Activated CD8-positive, alpha-beta T cell treated with anti-CD3 and anti-CD28 coated beads for 36 hours (primary cell): ENCODE measurements at regions not wholly inside any gene's neighbourhood (a gene's known extent, or its start where the extent isn't known, plus 50 kb on each side); places are given as distances from the start of the nearest gene placed in this dataset.

Source experiments
- ATAC-seq: fragments of 200-7000 bp; cut with Tn5 transposase; one replicate; pipeline ENCODE4 v1.10.0; 2021; ENCODE audit warnings: mild to moderate bottlenecking, moderate library complexity
- CTCF ChIA-PET: fragments of 350-600 bp; sonication (Branson Sonifier 250); formaldehyde crosslinking; loops from one replicate; lab custom pipeline; 2021; ENCODE audit warnings: antibody characterized with exemption; lab: Charles Lee
- POLR2A ChIA-PET: fragments of 350-600 bp; sonication (Branson Sonifier 250); formaldehyde crosslinking; loops from one replicate; lab custom pipeline; 2021; ENCODE audit warnings: antibody characterized with exemption; lab: Charles Lee
- DNase-seq: peaks from one replicate; pipeline ENCODE4 v3.0.0-alpha.2; 2020
- H3K27ac Mint-ChIP-seq: one replicate; pipeline ENCODE4 v1.8.0; 2021; ENCODE audit warnings: mild to moderate bottlenecking, mixed read lengths
- H3K27me3 Mint-ChIP-seq: one replicate; pipeline ENCODE4 v1.8.0; 2021; ENCODE audit warnings: mixed read lengths
- H3K36me3 Mint-ChIP-seq: one replicate; pipeline ENCODE4 v1.8.0; 2021; ENCODE audit warnings: low read depth, mixed read lengths
- H3K4me1 Mint-ChIP-seq: one replicate; pipeline ENCODE4 v1.8.0; 2021; ENCODE audit warnings: low read depth, mixed read lengths
- H3K4me3 Mint-ChIP-seq: one replicate; pipeline ENCODE4 v1.8.0; 2021; ENCODE audit warnings: mild to moderate bottlenecking, moderate library complexity, mixed read lengths
- H3K9me3 Mint-ChIP-seq: one replicate; pipeline ENCODE4 v1.8.0; 2021; ENCODE audit warnings: mixed read lengths
- intact Hi-C: fragments of 100-400 bp; cut with micrococcal nuclease; formaldehyde crosslinking; loops from one replicate; pipeline ENCODE4 v1.10.0; 2022
- TF ChIP-seq, protein P1 (sequence below): fragments of 200-600 bp; IDR thresholded peaks from one replicate; pipeline ENCODE4 v1.8.0; 2022; ENCODE audit warnings: antibody characterized with exemption, mild to moderate bottlenecking

GRCh38 chr2:106960683-106961161 is 74.8 kb upstream of the ST6GAL2 start:
- POLR2A ChIA-PET = no interaction called here
- TF ChIP-seq, protein P1, sequence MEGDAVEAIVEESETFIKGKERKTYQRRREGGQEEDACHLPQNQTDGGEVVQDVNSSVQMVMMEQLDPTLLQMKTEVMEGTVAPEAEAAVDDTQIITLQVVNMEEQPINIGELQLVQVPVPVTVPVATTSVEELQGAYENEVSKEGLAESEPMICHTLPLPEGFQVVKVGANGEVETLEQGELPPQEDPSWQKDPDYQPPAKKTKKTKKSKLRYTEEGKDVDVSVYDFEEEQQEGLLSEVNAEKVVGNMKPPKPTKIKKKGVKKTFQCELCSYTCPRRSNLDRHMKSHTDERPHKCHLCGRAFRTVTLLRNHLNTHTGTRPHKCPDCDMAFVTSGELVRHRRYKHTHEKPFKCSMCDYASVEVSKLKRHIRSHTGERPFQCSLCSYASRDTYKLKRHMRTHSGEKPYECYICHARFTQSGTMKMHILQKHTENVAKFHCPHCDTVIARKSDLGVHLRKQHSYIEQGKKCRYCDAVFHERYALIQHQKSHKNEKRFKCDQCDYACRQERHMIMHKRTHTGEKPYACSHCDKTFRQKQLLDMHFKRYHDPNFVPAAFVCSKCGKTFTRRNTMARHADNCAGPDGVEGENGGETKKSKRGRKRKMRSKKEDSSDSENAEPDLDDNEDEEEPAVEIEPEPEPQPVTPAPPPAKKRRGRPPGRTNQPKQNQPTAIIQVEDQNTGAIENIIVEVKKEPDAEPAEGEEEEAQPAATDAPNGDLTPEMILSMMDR = no peak
- H3K4me3 Mint-ChIP-seq = no peak overlapping the region

GRCh38 chr2:106961328-106961727 is 75.4 kb upstream of the ST6GAL2 start:
- POLR2A ChIA-PET = no interaction called here
- ATAC-seq (no peak), DNase-seq (no peak)
- TF ChIP-seq, protein P1 = no peak
- intact Hi-C loops = no loop called here
- Mint-ChIP-seq H3K27ac (no peak overlapping the region), H3K9me3 (no peaks in the 10 kb centered on the region), H3K4me1 (no peaks in the 10 kb centered on the region), H3K4me3 (no peak overlapping the region), H3K36me3 (no peaks in the 10 kb centered on the region), H3K27me3 (peaks cover 2% of the 10 kb centered on the region)
- CTCF ChIA-PET = no interaction called here

More at GRCh38 chr2:106960683-106961161, 74.8 kb upstream of the ST6GAL2 start:
- no peaks in the 10 kb centered on the region for H3K4me1 Mint-ChIP-seq
- H3K27ac Mint-ChIP-seq = no peak overlapping the region
- CTCF ChIA-PET = no interaction called here
- H3K9me3 Mint-ChIP-seq = no peaks in the 10 kb centered on the region
- intact Hi-C loops = no loop called here
- peaks cover 2% of the 10 kb centered on the region for H3K27me3 Mint-ChIP-seq
- H3K36me3 Mint-ChIP-seq = no peaks in the 10 kb centered on the region
- no peak for DNase-seq
- no peak for ATAC-seq

DNA sequence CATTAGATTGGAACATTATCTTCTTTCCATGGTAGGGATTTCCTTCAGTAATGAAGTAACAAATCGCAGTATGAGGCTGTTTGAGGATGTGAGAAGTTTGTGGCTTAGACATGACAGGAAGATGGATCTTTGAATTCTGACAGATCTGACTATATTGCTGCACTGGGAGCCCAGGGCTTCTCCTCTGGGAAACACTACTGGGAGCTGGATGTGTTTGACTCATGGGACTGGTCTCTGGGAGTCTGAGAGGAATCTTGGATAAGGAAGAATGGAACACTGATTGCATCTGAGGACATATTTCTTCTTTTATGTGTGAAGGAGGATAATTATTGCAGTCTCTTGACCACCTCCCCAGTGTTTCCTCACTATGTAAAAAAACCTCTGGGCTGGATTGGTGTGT is 77.2 kb upstream of the ST6GAL2 start:
- ATAC-seq (no peak), DNase-seq (no peak)
- intact Hi-C loops = no loop called here
- ChIA-PET CTCF (no interaction called here), POLR2A (no interaction called here)
- Mint-ChIP-seq H3K36me3 (no peaks in the 10 kb centered on the region), H3K9me3 (no peaks in the 10 kb centered on the region), H3K27me3 (peaks cover 2% of the 10 kb centered on the region), H3K4me3 (no peak overlapping the region), H3K4me1 (no peaks in the 10 kb centered on the region), H3K27ac (no peak overlapping the region)
- TF ChIP-seq, protein P1 = no peak

GRCh38 chr2:106963893-106964292 is 77.9 kb upstream of the ST6GAL2 start:
- ChIA-PET CTCF (no interaction called here), POLR2A (no interaction called here)

GRCh38 chr2:106965611-106966010 is 79.6 kb upstream of the ST6GAL2 start:
- CTCF ChIA-PET = no interaction called here
- TF ChIP-seq, protein P1 = no peak
- Mint-ChIP-seq H3K27me3 (peaks cover 2% of the 10 kb centered on the region), H3K4me1 (no peaks in the 10 kb centered on the region), H3K4me3 (no peak overlapping the region), H3K36me3 (no peaks in the 10 kb centered on the region), H3K9me3 (no peaks in the 10 kb centered on the region), H3K27ac (no peak overlapping the region)
- DNase-seq = no peak
- POLR2A ChIA-PET = no interaction called here
- ATAC-seq = no peak
- intact Hi-C loops = no loop called here

More at GRCh38 chr2:106963893-106964292, 77.9 kb upstream of the ST6GAL2 start:
- no peak overlapping the region for H3K27ac Mint-ChIP-seq
- H3K27me3 Mint-ChIP-seq = peaks cover 2% of the 10 kb centered on the region
- H3K36me3 Mint-ChIP-seq = no peaks in the 10 kb centered on the region
- no peak overlapping the region for H3K4me3 Mint-ChIP-seq
- ATAC-seq (no peak), DNase-seq (no peak)
- H3K9me3 Mint-ChIP-seq = no peaks in the 10 kb centered on the region
- H3K4me1 Mint-ChIP-seq = no peaks in the 10 kb centered on the region
- intact Hi-C loops = no loop called here
- TF ChIP-seq, protein P1 = no peak
